Skeletal muscle satellite cell (primary cell): ENCODE measurements at regions not wholly inside any gene's neighbourhood (a gene's known extent, or its start where the extent isn't known, plus 50 kb on each side); places are given as distances from the start of the nearest gene placed in this dataset.
"Not testable (repeated sequence)": the region's sequence is repeated elsewhere in the genome, so short reads cannot be mapped to it uniquely, and the experiment has no call there.

Source experiments
- H3K27me3 ChIP-seq: 2 replicates; pipeline ENCODE4 v1.7.0; 2013; ENCODE audit warnings: low read length; ENCODE audit not compliant: control insufficient read depth, insufficient read depth
- H3K36me3 ChIP-seq: 2 replicates; pipeline ENCODE4 v1.7.0; 2013; ENCODE audit warnings: mild to moderate bottlenecking, control low read depth, low read length; ENCODE audit not compliant: insufficient read depth
- H3K4me1 ChIP-seq: 2 replicates; pipeline ENCODE4 v1.7.0; 2013; ENCODE audit warnings: low read length; ENCODE audit not compliant: control insufficient read depth, insufficient read depth
- H3K4me2 ChIP-seq: 2 replicates; pipeline ENCODE4 v1.7.0; 2013; ENCODE audit warnings: mild to moderate bottlenecking, low read length
- H3K4me3 ChIP-seq: 2 replicates; pipeline ENCODE4 v1.7.0; 2013; ENCODE audit warnings: low read length
- H3K9ac ChIP-seq: 2 replicates; pipeline ENCODE4 v1.7.0; 2013; ENCODE audit warnings: mild to moderate bottlenecking, low read depth, low read length, moderate library complexity
- H3K9me3 ChIP-seq: replicated peaks from 2 replicates; pipeline ENCODE4 v1.7.0; 2013; ENCODE audit warnings: mild to moderate bottlenecking, control low read depth, low read length

DNA sequence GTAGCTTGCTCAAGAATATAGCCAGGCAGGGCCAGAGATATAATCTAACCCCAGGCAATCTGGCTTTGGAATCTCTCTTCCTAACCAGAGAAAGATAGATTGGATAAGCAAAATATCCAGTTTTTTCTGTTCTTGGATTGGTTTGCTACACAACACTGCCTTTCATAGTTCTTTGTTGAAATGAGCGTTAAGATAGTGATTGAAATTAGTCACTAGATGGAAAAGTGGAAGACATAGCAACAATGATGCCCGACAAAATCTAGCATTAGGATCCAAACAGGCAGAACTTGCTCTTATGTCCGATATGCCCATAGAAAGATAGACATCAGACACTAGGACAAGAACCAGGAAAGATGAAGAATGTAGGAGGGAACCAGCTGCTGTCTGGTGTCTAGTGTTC is 77.3 kb upstream of the COL8A1 start:
- H3K9me3 ChIP-seq, result no peaks in the 10 kb centered on the region
- H3K36me3 ChIP-seq, result no peaks in the 10 kb centered on the region
- no peaks in the 10 kb centered on the region for H3K27me3 ChIP-seq
- peaks cover 30% of the 10 kb centered on the region for H3K4me1 ChIP-seq
- H3K4me2 ChIP-seq, result no peak overlapping the region
- H3K4me3 ChIP-seq, result no peak overlapping the region
- no peak overlapping the region for H3K9ac ChIP-seq

DNA sequence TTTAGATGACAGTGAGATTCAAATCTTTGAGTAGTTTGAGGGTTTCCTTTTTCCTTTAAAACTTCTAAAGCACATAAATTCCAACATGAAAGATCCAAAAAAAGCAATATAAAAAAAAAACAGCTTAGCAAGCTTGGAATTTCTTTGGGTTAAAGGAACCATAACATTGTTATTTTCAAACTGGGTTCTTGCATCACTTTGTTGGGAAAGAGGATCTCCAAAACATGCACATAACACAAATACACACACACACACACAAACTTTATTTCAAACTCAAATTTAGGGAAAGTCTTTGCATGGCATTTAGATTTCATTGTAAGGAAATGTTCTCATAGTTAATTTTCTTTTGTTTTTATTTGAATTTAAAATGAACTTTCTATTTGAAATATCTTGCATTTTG is 79.2 kb upstream of the COL8A1 start:
- no peak overlapping the region for H3K9ac ChIP-seq
- no peaks in the 10 kb centered on the region for H3K9me3 ChIP-seq
- no peaks in the 10 kb centered on the region for H3K36me3 ChIP-seq
- H3K4me3 ChIP-seq, result no peak overlapping the region
- no peaks in the 10 kb centered on the region for H3K27me3 ChIP-seq
- peaks cover 18% of the 10 kb centered on the region for H3K4me1 ChIP-seq
- H3K4me2 ChIP-seq, result no peak overlapping the region

DNA sequence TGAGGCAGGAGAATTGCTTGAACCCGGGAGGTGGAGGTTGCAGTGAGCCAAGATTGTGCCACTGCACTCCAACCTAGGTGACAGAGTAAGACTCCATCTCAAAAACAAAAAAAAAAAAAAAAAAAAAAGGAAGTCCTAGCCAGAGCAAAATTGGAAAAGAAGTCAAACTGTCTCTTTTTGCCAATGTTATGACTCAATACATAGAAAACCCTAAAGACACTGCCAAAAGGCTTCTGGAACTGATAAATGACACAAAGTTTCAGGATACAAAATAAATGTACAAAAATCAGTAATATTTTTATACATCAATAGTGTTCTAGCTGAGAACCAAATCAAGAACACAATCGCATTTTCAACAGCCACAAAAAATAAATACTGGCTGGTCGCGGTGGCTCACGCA is 82.5 kb upstream of the COL8A1 start:
- not testable (repeated sequence) for H3K4me3 ChIP-seq, H3K27me3 ChIP-seq, H3K9ac ChIP-seq, H3K4me1 ChIP-seq, H3K36me3 ChIP-seq, H3K9me3 ChIP-seq, H3K4me2 ChIP-seq

DNA sequence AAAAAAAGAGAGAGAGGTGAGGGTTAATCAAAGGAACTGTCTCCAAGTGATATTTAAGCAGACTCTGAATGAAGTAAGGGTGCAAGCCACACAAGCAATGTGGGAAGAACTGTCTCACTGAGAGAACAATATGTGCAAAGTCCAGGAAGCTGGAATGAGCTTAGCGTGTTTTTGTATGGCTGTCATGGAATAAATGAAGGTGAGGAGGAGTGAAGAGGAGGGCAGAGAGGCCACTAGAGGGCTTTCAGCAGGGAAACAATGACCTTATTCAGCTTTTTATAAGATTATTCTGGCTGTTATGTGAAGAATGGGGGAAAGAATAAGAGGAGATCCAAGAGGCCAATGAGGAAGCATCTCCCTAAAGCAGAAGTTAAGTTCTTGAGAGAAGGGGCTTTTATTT is 86.9 kb upstream of the COL8A1 start:
- H3K4me3 ChIP-seq, result no peak overlapping the region
- H3K9ac ChIP-seq, result no peak overlapping the region
- no peaks in the 10 kb centered on the region for H3K36me3 ChIP-seq
- no peaks in the 10 kb centered on the region for H3K9me3 ChIP-seq
- no peaks in the 10 kb centered on the region for H3K27me3 ChIP-seq
- H3K4me2 ChIP-seq, result no peak overlapping the region
- peaks cover 5% of the 10 kb centered on the region for H3K4me1 ChIP-seq

DNA sequence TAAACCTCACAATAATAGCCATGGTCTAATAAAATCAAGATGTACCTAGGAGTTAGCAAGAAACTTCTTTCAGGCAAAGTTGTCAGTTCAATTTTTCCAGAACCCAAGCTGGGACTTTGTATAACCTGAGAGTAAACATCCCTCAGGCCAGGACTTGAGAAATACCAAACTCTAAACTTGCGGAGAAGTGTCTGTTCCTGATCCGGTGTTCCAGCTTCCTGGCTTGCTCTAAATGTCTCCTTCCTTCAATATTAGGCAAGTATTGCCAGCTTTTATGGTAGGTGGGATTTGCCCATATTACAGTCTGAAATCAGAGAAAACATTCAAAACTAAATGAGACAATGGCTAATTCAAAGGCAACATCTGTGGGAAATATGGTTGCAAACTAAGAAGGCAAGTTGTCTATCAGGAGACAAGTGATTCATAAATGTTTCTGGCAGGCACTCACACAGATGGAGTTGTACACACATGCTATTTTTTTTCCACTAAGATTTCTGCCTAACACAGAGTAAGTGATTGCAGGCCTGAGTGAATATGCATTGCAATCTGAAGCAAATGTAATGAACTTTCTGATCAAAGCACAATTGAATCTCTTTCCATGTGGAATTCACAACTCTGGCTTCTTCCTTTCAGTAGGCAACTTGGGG is 88.3 kb upstream of the COL8A1 start:
- H3K4me1 ChIP-seq, result peaks cover 19% of the 10 kb centered on the region
- no peaks in the 10 kb centered on the region for H3K36me3 ChIP-seq
- H3K27me3 ChIP-seq, result no peaks in the 10 kb centered on the region
- H3K4me3 ChIP-seq, result no peak overlapping the region
- no peak overlapping the region for H3K4me2 ChIP-seq
- H3K9me3 ChIP-seq, result no peaks in the 10 kb centered on the region
- H3K9ac ChIP-seq, result no peak overlapping the region

DNA sequence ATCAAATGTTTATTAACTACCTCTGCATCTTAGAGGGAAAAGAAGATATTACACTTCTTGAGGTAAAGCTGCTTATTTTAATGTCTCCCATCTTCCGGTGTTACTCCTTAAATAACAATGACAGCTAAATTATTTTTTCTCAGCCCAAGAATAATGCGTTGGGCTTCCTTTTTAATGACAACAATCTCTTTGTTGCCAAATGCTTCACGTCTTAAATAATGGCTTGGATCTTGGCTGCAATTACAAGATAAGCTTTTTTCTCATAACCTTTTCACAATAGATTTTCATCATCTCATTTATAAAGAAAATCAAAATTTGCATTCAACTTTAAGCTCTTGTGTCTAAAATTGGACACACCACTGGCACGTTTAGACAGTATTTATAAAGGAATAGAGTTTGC is 89.2 kb upstream of the COL8A1 start:
- Histone ChIP-seq H3K4me1 (peaks cover 28% of the 10 kb centered on the region), H3K9me3 (no peaks in the 10 kb centered on the region), H3K27me3 (no peaks in the 10 kb centered on the region), H3K36me3 (no peaks in the 10 kb centered on the region), H3K9ac (no peak overlapping the region), H3K4me2 (no peak overlapping the region), H3K4me3 (no peak overlapping the region)

DNA sequence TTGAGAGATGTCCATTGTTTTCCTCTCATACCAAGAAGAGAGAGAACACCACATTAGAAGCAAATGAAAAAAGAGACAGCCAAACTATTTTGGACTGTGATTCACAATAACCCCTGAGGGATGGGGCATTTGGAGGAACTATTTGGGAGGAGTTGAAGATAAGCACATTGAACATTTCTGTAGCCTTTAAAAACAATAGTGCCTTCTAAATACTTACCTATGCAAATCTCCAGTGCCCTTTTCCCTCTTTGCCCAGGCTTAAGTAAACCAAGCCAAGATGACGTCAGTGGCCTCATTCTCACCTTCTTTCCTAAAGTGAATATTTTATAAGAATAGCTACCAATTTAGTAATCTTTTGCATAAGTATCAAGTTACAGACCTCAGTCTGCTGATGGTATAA is 89.7 kb upstream of the COL8A1 start:
- no peak overlapping the region for H3K4me2 ChIP-seq
- H3K27me3 ChIP-seq, result no peaks in the 10 kb centered on the region
- no peaks in the 10 kb centered on the region for H3K36me3 ChIP-seq
- H3K4me3 ChIP-seq, result no peak overlapping the region
- no peaks in the 10 kb centered on the region for H3K9me3 ChIP-seq
- H3K9ac ChIP-seq, result no peak overlapping the region
- H3K4me1 ChIP-seq, result peaks cover 33% of the 10 kb centered on the region

DNA sequence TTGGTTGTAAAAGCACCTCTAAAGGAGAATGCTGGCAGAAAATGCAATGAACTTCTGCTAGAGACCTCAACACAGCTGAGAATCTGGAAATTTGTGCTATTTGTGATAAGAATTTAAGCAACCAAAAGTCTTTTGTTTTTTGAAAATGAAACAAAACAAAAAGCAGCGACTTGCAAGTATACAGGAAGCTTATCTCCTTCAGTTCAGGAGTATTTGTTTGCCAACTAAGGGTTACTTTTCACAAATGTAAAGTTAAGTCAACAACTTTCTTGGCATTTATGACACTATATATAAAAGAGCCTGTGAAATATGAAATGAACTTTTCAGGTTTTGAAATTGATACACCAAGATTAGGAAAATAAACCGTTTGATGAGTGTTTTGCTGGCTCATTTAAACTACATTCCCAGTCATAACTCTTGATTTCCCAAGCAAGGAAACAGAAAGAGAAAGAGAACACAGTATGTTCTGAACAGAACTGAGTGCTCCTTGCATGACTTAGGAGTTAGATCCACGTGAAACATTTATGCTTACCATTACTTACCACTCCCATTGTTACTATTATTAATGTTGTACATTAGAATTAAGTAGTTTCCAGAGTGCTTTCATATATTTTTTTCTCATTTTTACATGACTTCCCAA is 92.3 kb upstream of the COL8A1 start:
- Histone ChIP-seq H3K4me3 (peak overlapping the region; percentile 29), H3K4me1 (peaks cover 46% of the 10 kb centered on the region)

DNA sequence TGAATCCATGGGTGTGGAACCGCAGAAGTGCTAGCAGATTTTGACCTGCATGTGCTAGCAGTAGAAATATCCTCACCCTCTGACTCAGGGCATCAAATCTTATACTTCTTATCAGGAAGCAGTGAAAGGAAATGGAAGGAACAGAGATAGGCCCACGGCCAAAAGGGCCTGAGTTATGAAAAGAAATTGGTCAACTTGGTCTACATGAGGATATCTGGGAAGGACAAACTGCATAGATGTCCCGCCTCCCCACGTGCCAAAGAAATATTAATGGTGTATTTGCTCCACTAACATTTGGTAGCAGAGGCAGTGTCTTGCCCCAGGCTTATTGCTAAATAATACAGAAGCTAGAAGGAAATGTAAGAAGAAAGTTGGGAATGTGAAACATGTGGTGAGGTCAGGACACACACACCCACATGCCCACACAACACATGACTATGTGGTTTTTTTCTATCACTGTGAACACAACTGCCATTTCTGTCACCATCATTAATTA is 93.6 kb upstream of the COL8A1 start:
- Histone ChIP-seq H3K4me3 (no peak overlapping the region), H3K36me3 (no peaks in the 10 kb centered on the region), H3K4me1 (peaks cover 43% of the 10 kb centered on the region), H3K9ac (no peak overlapping the region), H3K4me2 (peak overlapping the region; percentile 77), H3K27me3 (no peaks in the 10 kb centered on the region), H3K9me3 (no peaks in the 10 kb centered on the region)

More for the DNA sequence above, 92.3 kb upstream of the COL8A1 start:
- H3K36me3 ChIP-seq, result no peaks in the 10 kb centered on the region
- H3K4me2 ChIP-seq, result peak overlapping the region; percentile 77
- no peaks in the 10 kb centered on the region for H3K9me3 ChIP-seq
- H3K27me3 ChIP-seq, result no peaks in the 10 kb centered on the region
- H3K9ac ChIP-seq, result peak overlapping the region; percentile 70

DNA sequence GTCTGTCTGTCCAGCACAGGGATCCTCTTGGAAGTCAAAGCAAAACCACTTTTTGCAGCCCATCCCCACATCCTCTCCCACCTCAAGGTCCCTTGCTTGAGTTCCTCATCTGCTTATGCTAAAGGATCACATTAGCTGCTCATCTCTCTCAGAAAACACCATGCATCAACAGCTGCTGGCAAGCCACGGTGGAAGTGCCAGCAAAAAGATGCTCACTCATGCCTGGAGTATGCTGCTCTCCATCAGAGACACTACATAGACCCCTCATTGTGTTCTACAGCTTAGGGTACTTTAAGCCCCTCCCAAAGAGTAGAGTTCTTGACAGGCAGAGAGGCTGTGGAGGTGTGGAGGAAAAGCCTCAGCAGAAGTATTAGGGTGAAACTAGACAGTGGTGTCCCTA is 94.6 kb upstream of the COL8A1 start:
- Histone ChIP-seq H3K36me3 (no peaks in the 10 kb centered on the region), H3K4me3 (no peak overlapping the region), H3K4me1 (peaks cover 42% of the 10 kb centered on the region), H3K4me2 (peak overlapping the region; percentile 4), H3K27me3 (no peaks in the 10 kb centered on the region), H3K9ac (no peak overlapping the region), H3K9me3 (no peaks in the 10 kb centered on the region)

DNA sequence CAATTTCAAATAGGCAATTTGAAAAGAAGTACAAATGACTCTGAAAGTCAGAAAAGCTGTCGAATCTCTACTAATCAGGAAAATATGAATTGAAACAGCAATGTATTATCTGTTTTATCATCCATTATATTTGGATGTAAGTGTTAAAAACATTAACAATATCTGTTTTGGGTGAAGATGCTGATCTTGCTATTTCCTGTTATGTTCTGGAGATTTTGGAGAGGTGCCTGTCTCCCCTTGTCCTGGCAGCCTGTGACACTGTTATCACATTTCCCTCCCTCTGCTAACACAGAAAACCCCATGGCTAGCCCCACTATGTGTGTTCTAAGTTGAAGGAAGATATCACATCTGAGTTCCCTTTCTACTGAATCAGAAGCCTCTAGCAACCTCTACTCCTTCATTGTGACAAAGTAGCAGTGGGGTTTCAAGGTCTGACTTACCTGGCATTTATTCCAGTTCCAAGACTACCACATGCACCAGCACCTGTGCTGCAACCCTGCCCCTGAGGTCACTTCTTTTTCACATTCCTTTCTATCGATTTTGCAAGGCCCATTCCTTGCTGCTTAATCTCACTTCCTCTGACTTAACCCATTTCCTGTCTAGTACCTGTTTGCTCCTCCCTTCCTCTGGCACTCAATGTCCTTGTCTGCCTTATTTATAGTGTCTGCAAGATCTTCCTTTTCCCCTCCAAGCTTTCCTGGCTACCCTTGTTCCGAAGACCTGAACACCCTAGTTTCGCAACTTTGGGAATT is 95.5 kb upstream of the COL8A1 start:
- Histone ChIP-seq H3K9ac (no peak overlapping the region), H3K4me3 (no peak overlapping the region)

More for the DNA sequence above, 95.5 kb upstream of the COL8A1 start:
- no peaks in the 10 kb centered on the region for H3K36me3 ChIP-seq
- H3K27me3 ChIP-seq, result no peaks in the 10 kb centered on the region
- H3K9me3 ChIP-seq, result no peaks in the 10 kb centered on the region
- H3K4me1 ChIP-seq, result peaks cover 42% of the 10 kb centered on the region
- no peak overlapping the region for H3K4me2 ChIP-seq
